Left ventricle myocardium inferior (tissue), 1 donor: ENCODE measurements at regions not wholly inside any gene's neighbourhood (a gene's known extent, or its start where the extent isn't known, plus 50 kb on each side); places are given as distances from the start of the nearest gene placed in this dataset.

Experiments used
- DNase-seq: peaks from one replicate; pipeline ENCODE4 v3.0.0-alpha.2; 2020
- H3K27ac ChIP-seq: fragments of 200-600 bp; replicated peaks from 2 replicates; pipeline ENCODE4 v1.8.0; 2021
- H3K27me3 ChIP-seq: fragments of 200-600 bp; 2 replicates; pipeline ENCODE4 v1.8.0; 2021; ENCODE audit warnings: low read depth
- H3K36me3 ChIP-seq: fragments of 200-600 bp; 2 replicates; pipeline ENCODE4 v1.8.0; 2021
- H3K4me1 ChIP-seq: fragments of 200-600 bp; 2 replicates; pipeline ENCODE4 v1.8.0; 2021
- H3K4me3 ChIP-seq: fragments of 200-600 bp; 2 replicates; pipeline ENCODE4 v1.8.0; 2021; ENCODE audit warnings: mild to moderate bottlenecking, moderate library complexity
- H3K9me3 ChIP-seq: fragments of 200-600 bp; replicated peaks from 2 replicates; pipeline ENCODE4 v1.8.0; 2021
- intact Hi-C: fragments of 100-400 bp; cut with micrococcal nuclease; formaldehyde crosslinking; loops from one replicate; pipeline ENCODE4 v1.11.0; 2022
- TF ChIP-seq, protein P1 (sequence below): fragments of 200-600 bp; IDR thresholded peaks from 2 replicates; pipeline ENCODE4 v1.8.0; 2021; ENCODE audit warnings: antibody characterized with exemption, mild to moderate bottlenecking, borderline replicate concordance
- donor health status: DM: no; HTN: yes; CAD: no; lungs with severe emphysema.

DNA sequence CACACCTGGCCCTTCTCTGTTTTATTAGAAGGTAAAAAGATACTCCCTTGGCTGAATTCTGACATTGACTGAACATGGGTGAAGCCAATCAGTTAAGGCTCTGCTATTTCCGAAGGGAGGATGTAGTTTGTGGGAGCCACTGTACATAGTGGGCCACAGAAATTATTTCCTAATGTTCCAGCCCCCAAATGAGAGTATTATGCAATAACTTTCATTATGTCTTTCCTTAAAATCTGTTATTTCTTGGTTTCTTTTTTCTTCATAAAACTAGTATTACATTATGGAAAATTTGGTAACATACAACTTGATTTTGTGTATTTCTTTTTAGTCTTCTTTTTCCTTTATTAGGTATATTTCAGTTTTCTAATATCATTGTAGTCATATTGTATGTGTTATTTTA, 51.9 kb upstream of the EP300 start:
- Histone ChIP-seq H3K27ac (no peak overlapping the region), H3K4me3 (no peak overlapping the region), H3K36me3 (no peaks in the 10 kb centered on the region), H3K27me3 (peaks cover 11% of the 10 kb centered on the region), H3K4me1 (no peaks in the 10 kb centered on the region), H3K9me3 (no peaks in the 10 kb centered on the region)
- intact Hi-C loops: no loop called here
- no peak for DNase-seq
- TF ChIP-seq, protein P1, sequence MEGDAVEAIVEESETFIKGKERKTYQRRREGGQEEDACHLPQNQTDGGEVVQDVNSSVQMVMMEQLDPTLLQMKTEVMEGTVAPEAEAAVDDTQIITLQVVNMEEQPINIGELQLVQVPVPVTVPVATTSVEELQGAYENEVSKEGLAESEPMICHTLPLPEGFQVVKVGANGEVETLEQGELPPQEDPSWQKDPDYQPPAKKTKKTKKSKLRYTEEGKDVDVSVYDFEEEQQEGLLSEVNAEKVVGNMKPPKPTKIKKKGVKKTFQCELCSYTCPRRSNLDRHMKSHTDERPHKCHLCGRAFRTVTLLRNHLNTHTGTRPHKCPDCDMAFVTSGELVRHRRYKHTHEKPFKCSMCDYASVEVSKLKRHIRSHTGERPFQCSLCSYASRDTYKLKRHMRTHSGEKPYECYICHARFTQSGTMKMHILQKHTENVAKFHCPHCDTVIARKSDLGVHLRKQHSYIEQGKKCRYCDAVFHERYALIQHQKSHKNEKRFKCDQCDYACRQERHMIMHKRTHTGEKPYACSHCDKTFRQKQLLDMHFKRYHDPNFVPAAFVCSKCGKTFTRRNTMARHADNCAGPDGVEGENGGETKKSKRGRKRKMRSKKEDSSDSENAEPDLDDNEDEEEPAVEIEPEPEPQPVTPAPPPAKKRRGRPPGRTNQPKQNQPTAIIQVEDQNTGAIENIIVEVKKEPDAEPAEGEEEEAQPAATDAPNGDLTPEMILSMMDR: no peak

DNA sequence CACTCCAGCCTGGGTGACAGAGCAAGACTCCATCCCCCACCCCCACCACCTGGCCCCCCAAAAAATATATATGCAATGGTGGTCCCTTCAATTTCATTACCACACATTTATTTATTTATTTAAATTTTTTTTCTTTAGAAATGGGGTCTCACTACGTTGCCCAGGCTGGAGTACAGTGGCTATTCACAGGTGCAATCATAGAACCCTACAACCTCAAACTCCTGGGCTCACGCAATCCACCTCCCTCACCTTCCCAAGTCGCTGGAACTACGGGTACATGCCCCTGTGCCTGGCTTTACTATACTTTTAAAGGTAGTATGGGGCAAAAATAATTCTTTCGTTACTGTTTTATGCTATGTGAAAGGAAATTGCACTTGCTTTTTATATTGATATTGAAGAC, 50.9 kb upstream of the EP300 start:
- no peak overlapping the region for H3K4me3 ChIP-seq
- no peaks in the 10 kb centered on the region for H3K4me1 ChIP-seq
- no peaks in the 10 kb centered on the region for H3K36me3 ChIP-seq
- intact Hi-C loops: no loop called here
- TF ChIP-seq, protein P1: no peak
- H3K27me3 ChIP-seq: peaks cover 11% of the 10 kb centered on the region
- H3K27ac ChIP-seq: no peak overlapping the region
- no peaks in the 10 kb centered on the region for H3K9me3 ChIP-seq
- DNase-seq: no peak
